GM18507 (cell line): ENCODE measurements at regions not wholly inside any gene's neighbourhood (a gene's known extent, or its start where the extent isn't known, plus 50 kb on each side); places are given as distances from the start of the nearest gene placed in this dataset.
"Not testable (repeated sequence)": the region's sequence is repeated elsewhere in the genome, so short reads cannot be mapped to it uniquely, and the experiment has no call there.

Source experiments
- DNase-seq: peaks from one replicate; pipeline ENCODE4 v3.0.0; 2011; ENCODE audit warnings: low read depth; ENCODE audit not compliant: insufficient read length; ENCODE audit errors: extremely low spot score
- FAIRE-seq: peaks from 2 replicates; lab custom pipeline; 2011; peaks lifted over from hg19 to GRCh38; lab: Jason Lieb, UNC

- FAIRE-seq (no peak), DNase-seq (no peak)
These were observed 284.2 kb downstream of the MTERF1 start for GRCh38 chr7:91596287-91596686.

- DNase-seq (no peak), FAIRE-seq (no peak)
These were observed 281.7 kb downstream of the MTERF1 start for GRCh38 chr7:91598791-91599190.

- DNase-seq (no peak), FAIRE-seq (no peak)
These were observed 280.4 kb downstream of the MTERF1 start for GRCh38 chr7:91600112-91600511.

GRCh38 chr7:91603707-91604106, 276.8 kb downstream of the MTERF1 start:
- FAIRE-seq (no peak), DNase-seq (no peak)

GRCh38 chr7:91608606-91609005, 271.9 kb downstream of the MTERF1 start:
- DNase-seq = no peak
- FAIRE-seq = no peak

- DNase-seq (no peak), FAIRE-seq (no peak)
These were observed 271.0 kb downstream of the MTERF1 start for GRCh38 chr7:91609525-91609924.

GRCh38 chr7:91614431-91614830, 266.1 kb downstream of the MTERF1 start:
- no peak for DNase-seq
- FAIRE-seq = no peak

GRCh38 chr7:91618776-91619765, 261.4 kb downstream of the MTERF1 start:
- no peak for DNase-seq
- FAIRE-seq = no peak

GRCh38 chr7:91620827-91621226, 259.7 kb downstream of the MTERF1 start:
- FAIRE-seq (no peak), DNase-seq (no peak)

- not testable (repeated sequence) for FAIRE-seq, DNase-seq
These were observed 253.2 kb downstream of the MTERF1 start for GRCh38 chr7:91627324-91627723.

- FAIRE-seq = no peak
- no peak for DNase-seq
These were observed 251.8 kb downstream of the MTERF1 start for GRCh38 chr7:91628742-91629141.

GRCh38 chr7:91630581-91631380, 249.7 kb downstream of the MTERF1 start:
- FAIRE-seq (no peak), DNase-seq (no peak)

GRCh38 chr7:91632234-91632940, 248.1 kb downstream of the MTERF1 start:
- no peak for FAIRE-seq
- no peak for DNase-seq

- no peak for FAIRE-seq
These were observed 247.5 kb downstream of the MTERF1 start for GRCh38 chr7:91633013-91633441.

GRCh38 chr7:91634485-91635177, 245.9 kb downstream of the MTERF1 start:
- no peak for DNase-seq
- no peak for FAIRE-seq

More at GRCh38 chr7:91633013-91633441, 247.5 kb downstream of the MTERF1 start:
- DNase-seq = no peak

- FAIRE-seq (peak; percentile 85), DNase-seq (no peak)
These were observed 244.3 kb downstream of the MTERF1 start for GRCh38 chr7:91636129-91636724.

GRCh38 chr7:91636728-91637127, 243.8 kb downstream of the MTERF1 start:
- FAIRE-seq (no peak), DNase-seq (no peak)

- DNase-seq (no peak), FAIRE-seq (no peak)
These were observed 236.2 kb downstream of the MTERF1 start for GRCh38 chr7:91644256-91644655.

GRCh38 chr7:91645542-91645941, 235.0 kb downstream of the MTERF1 start:
- DNase-seq (no peak), FAIRE-seq (no peak)
